ENCODE measurements at regions not wholly inside any gene's neighbourhood (a gene's known extent, or its start where the extent isn't known, plus 50 kb on each side); places are given as distances from the start of the nearest gene placed in this dataset.

DNA sequence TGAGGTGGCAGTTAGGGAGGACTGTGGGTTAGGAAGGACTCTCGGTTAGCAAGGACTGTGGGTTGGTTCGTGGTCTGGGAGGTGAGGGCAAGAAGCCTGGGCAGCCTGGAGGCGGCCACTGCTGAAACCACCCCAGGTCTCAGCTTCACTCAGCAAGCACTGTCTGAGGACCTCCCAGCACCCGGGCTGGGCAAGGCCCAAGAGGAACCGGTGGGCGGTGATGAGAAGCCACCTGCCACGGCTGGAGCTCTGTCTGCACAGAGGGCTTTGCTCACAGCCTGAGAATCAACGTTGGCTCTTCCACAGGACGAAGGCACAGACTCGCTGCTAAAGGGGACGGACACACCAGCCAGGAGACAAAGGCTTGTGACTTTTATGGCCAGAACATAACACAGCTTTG, 69.3 kb downstream of the DACT2 start:
- no peaks in the 10 kb centered on the region for H4K20me1 ChIP-seq (ENCODE audit: control insufficient read depth, extremely low read depth, insufficient read depth, low read length)
- no peaks in the 10 kb centered on the region for H3K4me1 ChIP-seq (ENCODE audit: control insufficient read depth, extremely low read depth, insufficient read depth, low read length)
- H3K9me1 ChIP-seq (ENCODE audit: control insufficient read depth, extremely low read depth, insufficient read depth, low read length), result no peaks in the 10 kb centered on the region
- FAIRE-seq (no peak), DNase-seq (ENCODE audit: low read depth, low spot score) (no peak)
- H3K79me2 ChIP-seq (ENCODE audit: control insufficient read depth, insufficient read depth, low read length), result no peaks in the 10 kb centered on the region
- H3K4me3 ChIP-seq (ENCODE audit: control insufficient read depth in 2 of 3, extremely low read depth in 1 of 3, insufficient read depth in 2 of 3, low read depth in 1 of 3, low read length in 3 of 3), result no peak overlapping the region
- TF ChIP-seq CTCF (optimal IDR thresholded peaks at IDR 0.05 in 1 of 3, IDR thresholded peaks at IDR 0.05 in 1 of 3, conservative IDR thresholded peaks at IDR 0.05 in 1 of 3; ENCODE audit: extremely low read depth in 1 of 3, insufficient read depth in 2 of 3, low read length in 3 of 3) (no peak), EZH2 (IDR thresholded peaks at IDR 0.05; ENCODE audit: low read length) (no peak)
- no peaks in the 10 kb centered on the region for H3K36me3 ChIP-seq (ENCODE audit: control insufficient read depth in 2 of 2, extremely low read depth in 1 of 2, insufficient read depth in 2 of 2, low read length in 2 of 2)
- H3K27me3 ChIP-seq (ENCODE audit: control insufficient read depth, extremely low read depth, insufficient read depth, low read length), result peaks cover 14% of the 10 kb centered on the region
- H3K4me2 ChIP-seq (ENCODE audit: control insufficient read depth, extremely low read depth, insufficient read depth, low read depth, low read length), result no peak overlapping the region
- H2AFZ ChIP-seq (ENCODE audit: control insufficient read depth, low read length), result no peak overlapping the region
- no peaks in the 10 kb centered on the region for H3K9me3 ChIP-seq (ENCODE audit: control insufficient read depth, low read depth, low read length)
- dilution Hi-C loops (cut with MboI; ENCODE audit: extremely low pct_ligation_motif_present, low sequenced_read_pairs), result no loop called here
- no peak overlapping the region for H3K27ac ChIP-seq (ENCODE audit: control insufficient read depth, insufficient read depth, low read length)
- H3K9ac ChIP-seq (ENCODE audit: control insufficient read depth, extremely low read depth, insufficient read depth, low read length), result no peak overlapping the region

GRCh38 chr6:168249746-168250145, 69.8 kb downstream of the DACT2 start:
- Histone ChIP-seq H3K9me3 (ENCODE audit: control insufficient read depth, low read depth, low read length) (no peaks in the 10 kb centered on the region), H3K9me1 (ENCODE audit: control insufficient read depth, extremely low read depth, insufficient read depth, low read length) (no peaks in the 10 kb centered on the region), H3K36me3 (ENCODE audit: control insufficient read depth in 2 of 2, extremely low read depth in 1 of 2, insufficient read depth in 2 of 2, low read length in 2 of 2) (no peaks in the 10 kb centered on the region), H4K20me1 (ENCODE audit: control insufficient read depth, extremely low read depth, insufficient read depth, low read length) (no peaks in the 10 kb centered on the region), H2AFZ (ENCODE audit: control insufficient read depth, low read length) (no peak overlapping the region), H3K9ac (ENCODE audit: control insufficient read depth, extremely low read depth, insufficient read depth, low read length) (no peak overlapping the region), H3K27me3 (ENCODE audit: control insufficient read depth, extremely low read depth, insufficient read depth, low read length) (peaks cover 14% of the 10 kb centered on the region), H3K4me2 (ENCODE audit: control insufficient read depth, extremely low read depth, insufficient read depth, low read depth, low read length) (no peak overlapping the region), H3K4me3 (ENCODE audit: control insufficient read depth in 2 of 3, extremely low read depth in 1 of 3, insufficient read depth in 2 of 3, low read depth in 1 of 3, low read length in 3 of 3) (no peak overlapping the region), H3K4me1 (ENCODE audit: control insufficient read depth, extremely low read depth, insufficient read depth, low read length) (no peaks in the 10 kb centered on the region), H3K27ac (ENCODE audit: control insufficient read depth, insufficient read depth, low read length) (no peak overlapping the region), H3K79me2 (ENCODE audit: control insufficient read depth, insufficient read depth, low read length) (no peaks in the 10 kb centered on the region)
- DNase-seq (ENCODE audit: low read depth, low spot score), result no peak
- no peak for TF ChIP-seq CTCF (optimal IDR thresholded peaks at IDR 0.05 in 1 of 3, IDR thresholded peaks at IDR 0.05 in 1 of 3, conservative IDR thresholded peaks at IDR 0.05 in 1 of 3; ENCODE audit: extremely low read depth in 1 of 3, insufficient read depth in 2 of 3, low read length in 3 of 3)
- TF ChIP-seq EZH2 (IDR thresholded peaks at IDR 0.05; ENCODE audit: low read length), result no peak
- no peak for FAIRE-seq
- dilution Hi-C loops (cut with MboI; ENCODE audit: extremely low pct_ligation_motif_present, low sequenced_read_pairs), result no loop called here
